ENCODE measurements at regions not wholly inside any gene's neighbourhood (a gene's known extent, or its start where the extent isn't known, plus 50 kb on each side); places are given as distances from the start of the nearest gene placed in this dataset.

DNA sequence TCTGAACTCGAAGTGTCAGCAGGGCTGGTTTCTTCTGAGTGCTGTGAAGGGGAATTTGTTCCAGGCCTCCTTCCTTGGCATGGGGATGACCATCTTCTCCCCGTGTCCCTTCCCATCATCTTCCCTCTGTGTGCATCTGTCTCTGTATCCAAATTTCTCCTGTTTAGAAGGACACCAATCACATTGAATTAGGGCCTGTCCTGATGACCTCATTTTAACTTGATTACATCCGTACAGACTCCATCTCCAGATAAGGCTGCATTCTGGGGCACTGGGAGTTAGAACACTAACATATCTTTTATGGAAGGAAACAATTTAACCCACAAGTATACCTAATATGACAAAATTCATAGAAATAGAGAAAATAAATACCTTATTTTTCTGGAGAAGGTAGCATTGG is 76.8 kb upstream of the ANKRD1 start:
- peak overlapping the region; percentile 48; the same call in 1 of the 2 replicates for H3K27ac ChIP-seq (ENCODE audit: low read length)
- no peaks in the 10 kb centered on the region for H3K9me3 ChIP-seq (ENCODE audit: insufficient read depth, low read length, severe bottlenecking)
- ATAC-seq (ENCODE audit: insufficient read depth, low read depth): no peak
- DNase-seq: no peak
- H3K36me3 ChIP-seq (ENCODE audit: insufficient read depth, low read length): no peaks in the 10 kb centered on the region; the same call in 1 of the 2 replicates
- peaks cover 50% of the 10 kb centered on the region for H3K4me1 ChIP-seq (ENCODE audit: insufficient read depth, low read length)
- TF ChIP-seq EZH2 (IDR thresholded peaks at IDR 0.05; ENCODE audit: borderline replicate concordance, low read depth, low read length, severe bottlenecking): no peak
- TF ChIP-seq CTCF (IDR thresholded peaks at IDR 0.05; ENCODE audit: borderline replicate concordance, extremely low read depth, low read length, poor library complexity, severe bottlenecking): no peak
- no peaks in the 10 kb centered on the region for H3K27me3 ChIP-seq (ENCODE audit: insufficient read depth, low read length, poor library complexity)
- no peak overlapping the region for H3K4me3 ChIP-seq (ENCODE audit: low read depth in 1 of 2, low read length in 2 of 2)
- no peak overlapping the region for H3K9ac ChIP-seq (ENCODE audit: low read depth, low read length)
- peak overlapping the region; percentile 4; the same call in 1 of the 2 replicates for H2AFZ ChIP-seq (ENCODE audit: low read depth, low read length)
- H3K4me2 ChIP-seq (ENCODE audit: insufficient read depth, low read length): no peak overlapping the region
- H3K79me2 ChIP-seq (ENCODE audit: insufficient read depth, low read length): no peaks in the 10 kb centered on the region
- no peaks in the 10 kb centered on the region for H4K20me1 ChIP-seq (ENCODE audit: insufficient read depth, low read length)

GRCh38 chr10:90998733-90999511 is 78.0 kb upstream of the ANKRD1 start:
- H3K36me3 ChIP-seq (ENCODE audit: insufficient read depth, low read length): no peaks in the 10 kb centered on the region; the same call in 1 of the 2 replicates
- DNase-seq (no peak), ATAC-seq (ENCODE audit: insufficient read depth, low read depth) (no peak)
- no peaks in the 10 kb centered on the region for H4K20me1 ChIP-seq (ENCODE audit: insufficient read depth, low read length)
- no peaks in the 10 kb centered on the region for H3K27me3 ChIP-seq (ENCODE audit: insufficient read depth, low read length, poor library complexity)
- peak overlapping the region; percentile 48 for H3K27ac ChIP-seq (ENCODE audit: low read length)
- H3K9ac ChIP-seq (ENCODE audit: low read depth, low read length): no peak overlapping the region
- H3K9me3 ChIP-seq (ENCODE audit: insufficient read depth, low read length, severe bottlenecking): no peaks in the 10 kb centered on the region
- no peak overlapping the region for H2AFZ ChIP-seq (ENCODE audit: low read depth, low read length)
- no peaks in the 10 kb centered on the region for H3K79me2 ChIP-seq (ENCODE audit: insufficient read depth, low read length)
- TF ChIP-seq CTCF (IDR thresholded peaks at IDR 0.05; ENCODE audit: borderline replicate concordance, extremely low read depth, low read length, poor library complexity, severe bottlenecking) (no peak), EZH2 (IDR thresholded peaks at IDR 0.05; ENCODE audit: borderline replicate concordance, low read depth, low read length, severe bottlenecking) (no peak)
- peaks cover 48% of the 10 kb centered on the region for H3K4me1 ChIP-seq (ENCODE audit: insufficient read depth, low read length)
- H3K4me2 ChIP-seq (ENCODE audit: insufficient read depth, low read length): no peak overlapping the region
- H3K4me3 ChIP-seq (ENCODE audit: low read depth in 1 of 2, low read length in 2 of 2): no peak overlapping the region

DNA sequence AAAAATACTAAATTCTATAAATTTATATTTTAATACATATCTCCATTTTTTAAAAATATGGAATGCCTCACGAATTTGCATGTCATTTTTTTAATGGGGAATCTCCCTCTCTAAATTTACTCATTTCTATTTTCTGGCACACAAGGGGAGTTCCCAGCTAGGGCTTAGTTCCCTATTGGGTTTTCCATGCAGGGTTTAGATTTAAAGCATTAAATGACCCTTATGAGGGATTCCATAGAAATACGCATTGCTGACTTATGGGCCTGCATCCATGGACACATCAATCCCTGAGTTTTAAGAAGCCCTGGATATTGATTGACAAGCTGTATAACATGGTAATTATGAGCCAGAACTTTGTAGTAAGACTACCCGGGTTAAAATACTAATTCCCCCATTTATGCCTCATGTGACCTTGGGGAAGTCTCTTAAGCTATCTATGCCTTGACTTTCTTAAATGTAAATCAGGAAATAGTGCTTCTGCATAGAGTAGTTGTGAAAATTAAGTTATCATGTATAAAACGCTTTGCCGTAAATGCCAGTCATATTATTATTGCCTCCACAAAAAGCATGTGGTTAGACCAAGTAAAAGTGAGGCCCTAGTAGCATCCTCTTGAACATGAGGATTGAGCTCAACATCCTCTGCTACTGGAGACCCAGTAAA is 78.8 kb upstream of the ANKRD1 start:
- peak overlapping the region; percentile 60 for H3K27ac ChIP-seq (ENCODE audit: low read length)
- H3K4me2 ChIP-seq (ENCODE audit: insufficient read depth, low read length): no peak overlapping the region
- H2AFZ ChIP-seq (ENCODE audit: low read depth, low read length): no peak overlapping the region
- no peak for ATAC-seq (ENCODE audit: insufficient read depth, low read depth)
- no peaks in the 10 kb centered on the region for H4K20me1 ChIP-seq (ENCODE audit: insufficient read depth, low read length)
- H3K27me3 ChIP-seq (ENCODE audit: insufficient read depth, low read length, poor library complexity): no peaks in the 10 kb centered on the region
- H3K4me3 ChIP-seq (ENCODE audit: low read depth in 1 of 2, low read length in 2 of 2): no peak overlapping the region
- no peaks in the 10 kb centered on the region for H3K79me2 ChIP-seq (ENCODE audit: insufficient read depth, low read length)
- H3K36me3 ChIP-seq (ENCODE audit: insufficient read depth, low read length): no peaks in the 10 kb centered on the region; the same call in 1 of the 2 replicates
- no peak overlapping the region for H3K9ac ChIP-seq (ENCODE audit: low read depth, low read length)
- H3K4me1 ChIP-seq (ENCODE audit: insufficient read depth, low read length): peaks cover 48% of the 10 kb centered on the region
- DNase-seq: no peak
- no peaks in the 10 kb centered on the region for H3K9me3 ChIP-seq (ENCODE audit: insufficient read depth, low read length, severe bottlenecking)
- TF ChIP-seq CTCF (IDR thresholded peaks at IDR 0.05; ENCODE audit: borderline replicate concordance, extremely low read depth, low read length, poor library complexity, severe bottlenecking) (no peak), EZH2 (IDR thresholded peaks at IDR 0.05; ENCODE audit: borderline replicate concordance, low read depth, low read length, severe bottlenecking) (no peak)
